ENCODE measurements at regions not wholly inside any gene's neighbourhood (a gene's known extent, or its start where the extent isn't known, plus 50 kb on each side); places are given as distances from the start of the nearest gene placed in this dataset.

DNA sequence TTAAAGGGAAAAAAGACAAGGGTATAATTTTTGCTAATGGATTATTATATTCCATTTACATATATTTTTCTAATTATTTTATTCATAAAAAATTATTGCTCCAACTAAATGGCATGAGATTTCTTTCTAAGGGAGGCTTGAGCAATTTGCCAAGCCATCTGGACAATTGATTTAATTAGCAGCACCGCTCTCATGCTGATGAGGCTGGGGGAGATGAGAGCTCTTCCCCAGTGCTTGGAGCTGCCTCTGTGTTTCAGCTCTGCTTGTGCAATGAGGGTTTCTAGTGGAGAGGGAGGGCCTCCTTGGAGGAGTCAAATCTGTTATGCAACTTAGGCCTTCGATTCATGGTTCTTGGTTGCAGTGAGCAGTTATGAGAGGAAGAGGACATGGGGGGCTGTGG is 574.3 kb downstream of the TCERG1L start:
- Histone ChIP-seq H3K4me1 (ENCODE audit: control insufficient read depth, insufficient read depth, low read length) (no peaks in the 10 kb centered on the region), H3K9me3 (ENCODE audit: control insufficient read depth, insufficient read depth, low read depth, low read length) (no peaks in the 10 kb centered on the region), H3K27ac (ENCODE audit: low read length) (no peak overlapping the region), H3K36me3 (ENCODE audit: control insufficient read depth, insufficient read depth, low read length) (no peaks in the 10 kb centered on the region), H3K27me3 (ENCODE audit: control insufficient read depth, insufficient read depth, low read length) (peaks cover 9% of the 10 kb centered on the region), H3K4me3 (ENCODE audit: low read depth in 2 of 2, low read length in 2 of 2) (no peak overlapping the region)
- POLR2A ChIA-PET = no interaction called here
- no TSS peak for BruUV-seq (replicated peaks)
- intact Hi-C loops (cut with micrococcal nuclease; ENCODE audit: unreplicated experiment) = no loop called here
- in situ Hi-C loops (cut with HindIII; ENCODE audit: low pct_unique_long_range_greater_than_20kb, low sequenced_read_pairs) = no loop called here
- no peak for DNase-seq (ENCODE audit: low read depth, low spot score)
- ATAC-seq = no peak
- TF ChIP-seq SIN3A (IDR thresholded peaks at IDR 0.05; ENCODE audit: borderline replicate concordance, insufficient read depth, low read depth, low read length) = no peak
- no peak for TF ChIP-seq REST (IDR thresholded peaks at IDR 0.05; ENCODE audit: insufficient read depth in 1 of 2, low read depth in 2 of 2, low read length in 1 of 2)
- TF ChIP-seq POLR2AphosphoS5 (IDR thresholded peaks at IDR 0.05; ENCODE audit: low read depth, low read length) = no peak
- no peak for TF ChIP-seq TCF7L2 (IDR thresholded peaks at IDR 0.05; ENCODE audit: low read depth, low read length)
- no peak for TF ChIP-seq CTCF (IDR thresholded peaks at IDR 0.05)
- CTCF ChIA-PET = no interaction called here

DNA sequence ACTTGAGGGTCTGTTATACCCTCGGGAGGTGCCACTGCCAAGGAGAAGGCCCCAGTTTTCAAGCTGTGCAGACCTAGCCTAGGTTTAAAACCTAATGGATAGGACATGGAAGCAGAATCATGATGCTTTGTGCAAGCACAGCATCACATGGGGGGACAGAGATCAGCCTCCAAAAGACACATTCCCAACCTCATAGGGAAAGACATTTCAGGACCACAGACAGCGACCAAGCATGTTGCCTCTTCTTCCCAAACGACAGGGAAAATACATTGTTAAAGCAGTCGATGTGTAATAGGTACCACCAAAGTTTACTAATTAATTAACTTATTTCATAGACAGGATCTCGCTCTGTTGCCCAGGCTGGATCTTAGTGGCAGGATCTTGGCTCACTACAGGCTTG is 573.9 kb downstream of the TCERG1L start:
- Histone ChIP-seq H3K36me3 (ENCODE audit: control insufficient read depth, insufficient read depth, low read length) (no peaks in the 10 kb centered on the region), H3K4me1 (ENCODE audit: control insufficient read depth, insufficient read depth, low read length) (no peaks in the 10 kb centered on the region), H3K9me3 (ENCODE audit: control insufficient read depth, insufficient read depth, low read depth, low read length) (no peaks in the 10 kb centered on the region), H3K27me3 (ENCODE audit: control insufficient read depth, insufficient read depth, low read length) (peaks cover 6% of the 10 kb centered on the region; the same call in 1 of the 2 replicates), H3K27ac (ENCODE audit: low read length) (no peak overlapping the region), H3K4me3 (ENCODE audit: low read depth in 2 of 2, low read length in 2 of 2) (no peak overlapping the region)
- ATAC-seq (no peak), DNase-seq (ENCODE audit: low read depth, low spot score) (no peak)
- no peak for TF ChIP-seq TCF7L2 (IDR thresholded peaks at IDR 0.05; ENCODE audit: low read depth, low read length)
- TF ChIP-seq REST (IDR thresholded peaks at IDR 0.05; ENCODE audit: insufficient read depth in 1 of 2, low read depth in 2 of 2, low read length in 1 of 2) = peak; percentile 86 to 88
- CTCF ChIA-PET = no interaction called here
- in situ Hi-C loops (cut with HindIII; ENCODE audit: low pct_unique_long_range_greater_than_20kb, low sequenced_read_pairs) = no loop called here
- intact Hi-C loops (cut with micrococcal nuclease; ENCODE audit: unreplicated experiment) = no loop called here
- POLR2A ChIA-PET = no interaction called here
- BruUV-seq (replicated peaks) = no TSS peak
